ENCODE measurements at regions not wholly inside any gene's neighbourhood (a gene's known extent, or its start where the extent isn't known, plus 50 kb on each side); places are given as distances from the start of the nearest gene placed in this dataset.

DNA sequence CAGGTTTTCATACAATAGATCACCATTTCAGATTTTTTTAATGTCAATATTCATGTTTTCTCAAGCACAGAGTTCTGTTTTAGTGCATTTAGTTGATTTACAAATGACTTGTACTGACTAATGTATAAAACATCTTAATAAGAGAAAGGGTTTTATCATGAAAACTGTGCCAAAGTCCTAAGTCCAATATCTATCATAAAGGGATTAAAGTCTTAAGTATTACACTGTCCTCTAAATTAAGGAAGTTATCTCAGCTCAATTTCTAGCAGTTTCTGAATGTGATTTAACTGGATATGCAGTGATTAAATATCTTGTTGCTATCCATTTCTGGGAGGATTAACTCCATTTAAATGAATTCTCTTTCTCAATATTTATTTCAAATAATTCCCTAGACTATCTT lies 381.1 kb upstream of the CNTN4 start:
- TF ChIP-seq, protein P1, sequence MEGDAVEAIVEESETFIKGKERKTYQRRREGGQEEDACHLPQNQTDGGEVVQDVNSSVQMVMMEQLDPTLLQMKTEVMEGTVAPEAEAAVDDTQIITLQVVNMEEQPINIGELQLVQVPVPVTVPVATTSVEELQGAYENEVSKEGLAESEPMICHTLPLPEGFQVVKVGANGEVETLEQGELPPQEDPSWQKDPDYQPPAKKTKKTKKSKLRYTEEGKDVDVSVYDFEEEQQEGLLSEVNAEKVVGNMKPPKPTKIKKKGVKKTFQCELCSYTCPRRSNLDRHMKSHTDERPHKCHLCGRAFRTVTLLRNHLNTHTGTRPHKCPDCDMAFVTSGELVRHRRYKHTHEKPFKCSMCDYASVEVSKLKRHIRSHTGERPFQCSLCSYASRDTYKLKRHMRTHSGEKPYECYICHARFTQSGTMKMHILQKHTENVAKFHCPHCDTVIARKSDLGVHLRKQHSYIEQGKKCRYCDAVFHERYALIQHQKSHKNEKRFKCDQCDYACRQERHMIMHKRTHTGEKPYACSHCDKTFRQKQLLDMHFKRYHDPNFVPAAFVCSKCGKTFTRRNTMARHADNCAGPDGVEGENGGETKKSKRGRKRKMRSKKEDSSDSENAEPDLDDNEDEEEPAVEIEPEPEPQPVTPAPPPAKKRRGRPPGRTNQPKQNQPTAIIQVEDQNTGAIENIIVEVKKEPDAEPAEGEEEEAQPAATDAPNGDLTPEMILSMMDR (IDR thresholded peaks at IDR 0.05 in 4 of 5, conservative IDR thresholded peaks at IDR 0.05 in 1 of 5) = no peak
- TF ChIP-seq POLR2A (IDR thresholded peaks at IDR 0.05) = no peak

Data from gastrocnemius medialis (tissue), 4 donors.